ENCODE measurements at regions not wholly inside any gene's neighbourhood (a gene's known extent, or its start where the extent isn't known, plus 50 kb on each side); places are given as distances from the start of the nearest gene placed in this dataset.

DNA sequence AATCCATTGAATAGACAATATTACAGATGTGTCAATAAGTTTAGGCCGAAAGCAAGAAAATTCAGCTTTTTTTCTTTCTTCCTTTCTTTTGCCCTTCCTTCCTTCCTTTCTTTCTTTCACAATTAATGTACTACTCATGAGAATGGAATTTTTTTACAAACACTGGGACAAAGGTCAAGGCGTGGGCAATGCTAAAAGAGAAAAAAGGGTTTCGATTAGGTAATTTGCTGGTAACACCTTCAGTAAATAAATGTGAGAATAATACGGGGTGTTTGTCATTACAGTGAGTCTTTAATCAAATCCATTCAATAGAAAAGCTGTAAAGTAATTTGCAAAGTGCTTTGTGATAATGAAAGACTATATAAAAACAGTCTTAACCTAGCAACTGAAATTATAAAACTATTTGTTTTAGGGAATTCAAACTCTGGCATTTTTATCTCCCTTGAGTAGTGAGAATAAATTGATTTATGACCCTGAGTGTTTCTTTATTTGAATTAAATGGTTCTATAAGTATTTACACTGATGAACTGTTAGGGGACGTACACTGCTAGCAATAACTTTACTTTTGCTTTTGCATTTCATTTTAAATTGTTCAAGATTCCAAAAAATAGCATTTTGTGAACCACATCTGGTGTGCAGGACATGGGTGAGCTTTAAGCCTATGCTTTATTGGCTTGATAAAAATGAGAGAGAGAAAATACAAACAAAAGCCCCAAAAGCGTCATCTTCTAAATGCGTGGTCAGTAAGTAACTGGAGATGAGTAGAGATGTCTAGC, 104.2 kb upstream of the THRB start:
- TF ChIP-seq KLF16 (tag by site-specific recombination; IDR thresholded peaks at IDR 0.05) (no peak), YY1 (tag by site-specific recombination; IDR thresholded peaks at IDR 0.05) (no peak), ZNF121 (tag by site-specific recombination; IDR thresholded peaks at IDR 0.05) (no peak), ZNF221 (tag by site-specific recombination; IDR thresholded peaks at IDR 0.05; ENCODE audit: borderline replicate concordance) (no peak), ZNF174 (tag by site-specific recombination; IDR thresholded peaks at IDR 0.05) (no peak), ZBTB1 (tag by site-specific recombination; IDR thresholded peaks at IDR 0.05) (no peak), KLF8 (tag by site-specific recombination; IDR thresholded peaks at IDR 0.05) (no peak), ZNF239 (tag by site-specific recombination; IDR thresholded peaks at IDR 0.05) (no peak), ZNF133 (tag by site-specific recombination; IDR thresholded peaks at IDR 0.05) (no peak), REST (tag by site-specific recombination; IDR thresholded peaks at IDR 0.05) (no peak)
- TF ChIP-seq, protein P1, sequence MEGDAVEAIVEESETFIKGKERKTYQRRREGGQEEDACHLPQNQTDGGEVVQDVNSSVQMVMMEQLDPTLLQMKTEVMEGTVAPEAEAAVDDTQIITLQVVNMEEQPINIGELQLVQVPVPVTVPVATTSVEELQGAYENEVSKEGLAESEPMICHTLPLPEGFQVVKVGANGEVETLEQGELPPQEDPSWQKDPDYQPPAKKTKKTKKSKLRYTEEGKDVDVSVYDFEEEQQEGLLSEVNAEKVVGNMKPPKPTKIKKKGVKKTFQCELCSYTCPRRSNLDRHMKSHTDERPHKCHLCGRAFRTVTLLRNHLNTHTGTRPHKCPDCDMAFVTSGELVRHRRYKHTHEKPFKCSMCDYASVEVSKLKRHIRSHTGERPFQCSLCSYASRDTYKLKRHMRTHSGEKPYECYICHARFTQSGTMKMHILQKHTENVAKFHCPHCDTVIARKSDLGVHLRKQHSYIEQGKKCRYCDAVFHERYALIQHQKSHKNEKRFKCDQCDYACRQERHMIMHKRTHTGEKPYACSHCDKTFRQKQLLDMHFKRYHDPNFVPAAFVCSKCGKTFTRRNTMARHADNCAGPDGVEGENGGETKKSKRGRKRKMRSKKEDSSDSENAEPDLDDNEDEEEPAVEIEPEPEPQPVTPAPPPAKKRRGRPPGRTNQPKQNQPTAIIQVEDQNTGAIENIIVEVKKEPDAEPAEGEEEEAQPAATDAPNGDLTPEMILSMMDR (tag by site-specific recombination; IDR thresholded peaks at IDR 0.05): no peak
- TF ChIP-seq, protein P2, sequence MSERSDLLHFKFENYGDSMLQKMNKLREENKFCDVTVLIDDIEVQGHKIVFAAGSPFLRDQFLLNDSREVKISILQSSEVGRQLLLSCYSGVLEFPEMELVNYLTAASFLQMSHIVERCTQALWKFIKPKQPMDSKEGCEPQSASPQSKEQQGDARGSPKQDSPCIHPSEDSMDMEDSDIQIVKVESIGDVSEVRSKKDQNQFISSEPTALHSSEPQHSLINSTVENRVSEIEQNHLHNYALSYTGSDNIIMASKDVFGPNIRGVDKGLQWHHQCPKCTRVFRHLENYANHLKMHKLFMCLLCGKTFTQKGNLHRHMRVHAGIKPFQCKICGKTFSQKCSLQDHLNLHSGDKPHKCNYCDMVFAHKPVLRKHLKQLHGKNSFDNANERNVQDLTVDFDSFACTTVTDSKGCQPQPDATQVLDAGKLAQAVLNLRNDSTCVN (tag by site-specific recombination; optimal IDR thresholded peaks at IDR 0.05): no peak
- TF ChIP-seq, protein P3, sequence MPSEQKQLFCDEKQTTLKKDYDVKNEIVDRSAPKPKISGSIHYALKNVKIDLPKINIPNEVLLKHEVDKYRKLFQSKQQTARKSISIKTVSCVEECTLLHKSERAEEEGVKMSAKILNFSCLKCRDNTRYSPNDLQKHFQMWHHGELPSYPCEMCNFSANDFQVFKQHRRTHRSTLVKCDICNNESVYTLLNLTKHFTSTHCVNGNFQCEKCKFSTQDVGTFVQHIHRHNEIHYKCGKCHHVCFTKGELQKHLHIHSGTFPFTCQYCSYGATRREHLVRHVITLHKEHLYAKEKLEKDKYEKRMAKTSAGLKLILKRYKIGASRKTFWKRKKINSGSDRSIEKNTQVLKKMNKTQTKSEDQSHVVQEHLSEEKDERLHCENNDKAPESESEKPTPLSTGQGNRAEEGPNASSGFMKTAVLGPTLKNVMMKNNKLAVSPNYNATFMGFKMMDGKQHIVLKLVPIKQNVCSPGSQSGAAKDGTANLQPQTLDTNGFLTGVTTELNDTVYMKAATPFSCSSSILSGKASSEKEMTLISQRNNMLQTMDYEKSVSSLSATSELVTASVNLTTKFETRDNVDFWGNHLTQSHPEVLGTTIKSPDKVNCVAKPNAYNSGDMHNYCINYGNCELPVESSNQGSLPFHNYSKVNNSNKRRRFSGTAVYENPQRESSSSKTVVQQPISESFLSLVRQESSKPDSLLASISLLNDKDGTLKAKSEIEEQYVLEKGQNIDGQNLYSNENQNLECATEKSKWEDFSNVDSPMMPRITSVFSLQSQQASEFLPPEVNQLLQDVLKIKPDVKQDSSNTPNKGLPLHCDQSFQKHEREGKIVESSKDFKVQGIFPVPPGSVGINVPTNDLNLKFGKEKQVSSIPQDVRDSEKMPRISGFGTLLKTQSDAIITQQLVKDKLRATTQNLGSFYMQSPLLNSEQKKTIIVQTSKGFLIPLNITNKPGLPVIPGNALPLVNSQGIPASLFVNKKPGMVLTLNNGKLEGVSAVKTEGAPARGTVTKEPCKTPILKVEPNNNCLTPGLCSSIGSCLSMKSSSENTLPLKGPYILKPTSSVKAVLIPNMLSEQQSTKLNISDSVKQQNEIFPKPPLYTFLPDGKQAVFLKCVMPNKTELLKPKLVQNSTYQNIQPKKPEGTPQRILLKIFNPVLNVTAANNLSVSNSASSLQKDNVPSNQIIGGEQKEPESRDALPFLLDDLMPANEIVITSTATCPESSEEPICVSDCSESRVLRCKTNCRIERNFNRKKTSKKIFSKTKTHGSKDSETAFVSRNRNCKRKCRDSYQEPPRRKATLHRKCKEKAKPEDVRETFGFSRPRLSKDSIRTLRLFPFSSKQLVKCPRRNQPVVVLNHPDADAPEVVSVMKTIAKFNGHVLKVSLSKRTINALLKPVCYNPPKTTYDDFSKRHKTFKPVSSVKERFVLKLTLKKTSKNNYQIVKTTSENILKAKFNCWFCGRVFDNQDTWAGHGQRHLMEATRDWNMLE (tag by site-specific recombination; conservative IDR thresholded peaks at IDR 0.05; ENCODE audit: low read depth): no peak

Measured in HEK293 (cell line).